ENCODE measurements at regions not wholly inside any gene's neighbourhood (a gene's known extent, or its start where the extent isn't known, plus 50 kb on each side); places are given as distances from the start of the nearest gene placed in this dataset.

GRCh38 chr9:83142389-83142788 is 79.4 kb upstream of the RASEF start:
- H4K5ac ChIP-seq (ENCODE audit: insufficient read length, low read depth, low read length), result no peak overlapping the region
- no peak for DNase-seq
- H3T11ph ChIP-seq (ENCODE audit: low read length), result no peak overlapping the region
- H3K56ac ChIP-seq (ENCODE audit: insufficient read length, low read depth, low read length), result no peak overlapping the region
- H3K4me2 ChIP-seq (ENCODE audit: insufficient read depth, insufficient read length, low read length), result no peak overlapping the region
- no peak overlapping the region for H2AK5ac ChIP-seq (ENCODE audit: insufficient read length, low read length)
- TF ChIP-seq, protein P1, sequence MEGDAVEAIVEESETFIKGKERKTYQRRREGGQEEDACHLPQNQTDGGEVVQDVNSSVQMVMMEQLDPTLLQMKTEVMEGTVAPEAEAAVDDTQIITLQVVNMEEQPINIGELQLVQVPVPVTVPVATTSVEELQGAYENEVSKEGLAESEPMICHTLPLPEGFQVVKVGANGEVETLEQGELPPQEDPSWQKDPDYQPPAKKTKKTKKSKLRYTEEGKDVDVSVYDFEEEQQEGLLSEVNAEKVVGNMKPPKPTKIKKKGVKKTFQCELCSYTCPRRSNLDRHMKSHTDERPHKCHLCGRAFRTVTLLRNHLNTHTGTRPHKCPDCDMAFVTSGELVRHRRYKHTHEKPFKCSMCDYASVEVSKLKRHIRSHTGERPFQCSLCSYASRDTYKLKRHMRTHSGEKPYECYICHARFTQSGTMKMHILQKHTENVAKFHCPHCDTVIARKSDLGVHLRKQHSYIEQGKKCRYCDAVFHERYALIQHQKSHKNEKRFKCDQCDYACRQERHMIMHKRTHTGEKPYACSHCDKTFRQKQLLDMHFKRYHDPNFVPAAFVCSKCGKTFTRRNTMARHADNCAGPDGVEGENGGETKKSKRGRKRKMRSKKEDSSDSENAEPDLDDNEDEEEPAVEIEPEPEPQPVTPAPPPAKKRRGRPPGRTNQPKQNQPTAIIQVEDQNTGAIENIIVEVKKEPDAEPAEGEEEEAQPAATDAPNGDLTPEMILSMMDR (conservative IDR thresholded peaks at IDR 0.05), result no peak
- H3K9me3 ChIP-seq (ENCODE audit: control insufficient read depth, low read depth, low read length), result no peaks in the 10 kb centered on the region
- H3K18ac ChIP-seq (ENCODE audit: insufficient read length, low read depth, low read length), result no peak overlapping the region
- Mint-ChIP-seq H3K36me3 (ENCODE audit: insufficient read depth in 1 of 3, low read depth in 3 of 3) (no peaks in the 10 kb centered on the region), H3K27ac (no peak overlapping the region), H3K9me3 (no peaks in the 10 kb centered on the region), H3K4me3 (no peak overlapping the region), H3K27me3 (ENCODE audit: low read depth) (peaks cover 1% of the 10 kb centered on the region), H3K4me1 (no peaks in the 10 kb centered on the region)
- no peaks in the 10 kb centered on the region for H3K79me2 ChIP-seq (ENCODE audit: insufficient read depth, low read length)
- no peaks in the 10 kb centered on the region for H3K27me3 ChIP-seq (ENCODE audit: insufficient read depth, low read length)
- H4K20me1 ChIP-seq (ENCODE audit: control insufficient read depth, insufficient read depth, insufficient read length), result no peaks in the 10 kb centered on the region
- no peak overlapping the region for H4K8ac ChIP-seq (replicated peaks; ENCODE audit: insufficient read length, low read depth, low read length)
- H3K27ac ChIP-seq (ENCODE audit: insufficient read length, low read depth, low read length), result no peak overlapping the region
- no peak overlapping the region for H2BK12ac ChIP-seq (ENCODE audit: insufficient read length, low read depth, low read length)
- H3K14ac ChIP-seq (ENCODE audit: insufficient read depth, low read length), result no peak overlapping the region
- no peak overlapping the region for H3K9ac ChIP-seq (ENCODE audit: extremely low read depth, insufficient read length, low read length)
- H2BK15ac ChIP-seq (ENCODE audit: low read depth, low read length), result no peak overlapping the region
- no peaks in the 10 kb centered on the region for H3K79me1 ChIP-seq (ENCODE audit: insufficient read depth, low read depth, low read length, poor library complexity, severe bottlenecking)
- no peak overlapping the region for H3K23ac ChIP-seq (ENCODE audit: insufficient read length, low read depth, low read length)
- H3K4me1 ChIP-seq (ENCODE audit: insufficient read depth, low read length), result no peaks in the 10 kb centered on the region
- H3K23me2 ChIP-seq (ENCODE audit: insufficient read length, low read depth, low read length, poor library complexity, severe bottlenecking), result no peaks in the 10 kb centered on the region
- H2BK20ac ChIP-seq (ENCODE audit: low read depth, low read length, poor library complexity, severe bottlenecking), result no peak overlapping the region
- H4K91ac ChIP-seq (ENCODE audit: insufficient read length, low read depth, low read length), result no peak overlapping the region
- H2BK5ac ChIP-seq (ENCODE audit: insufficient read length, low read length), result no peak overlapping the region
- H3K4ac ChIP-seq (ENCODE audit: low read depth, low read length), result no peak overlapping the region
- H2BK120ac ChIP-seq (ENCODE audit: low read depth, low read length, poor library complexity, severe bottlenecking), result no peak overlapping the region
- H2AFZ ChIP-seq (ENCODE audit: low read length), result no peak overlapping the region
